ENCODE measurements at regions not wholly inside any gene's neighbourhood (a gene's known extent, or its start where the extent isn't known, plus 50 kb on each side); places are given as distances from the start of the nearest gene placed in this dataset.
"Not testable (repeated sequence)": the region's sequence is repeated elsewhere in the genome, so short reads cannot be mapped to it uniquely, and the experiment has no call there.

- DNase-seq = no peak
These were observed 50.0 kb upstream of the ABLIM1 start for GRCh38 chr10:114708084-114708483.

GRCh38 chr10:114708717-114709335 is 50.8 kb upstream of the ABLIM1 start:
- no peak for DNase-seq

- DNase-seq = no peak
These were observed 51.9 kb upstream of the ABLIM1 start for GRCh38 chr10:114709984-114710383.

- DNase-seq = no peak
These were observed 53.2 kb upstream of the ABLIM1 start for GRCh38 chr10:114711176-114711868.

GRCh38 chr10:114711869-114712250 is 53.8 kb upstream of the ABLIM1 start:
- DNase-seq = no peak

GRCh38 chr10:114713525-114714090 is 55.5 kb upstream of the ABLIM1 start:
- DNase-seq = no peak

GRCh38 chr10:114714281-114714741 is 56.2 kb upstream of the ABLIM1 start:
- peak; percentile 69 for DNase-seq

- no peak for DNase-seq
These were observed 57.1 kb upstream of the ABLIM1 start for GRCh38 chr10:114715171-114715670.

GRCh38 chr10:114716811-114717404 is 58.8 kb upstream of the ABLIM1 start:
- no peak for DNase-seq

GRCh38 chr10:114717881-114718280 is 59.8 kb upstream of the ABLIM1 start:
- DNase-seq = not testable (repeated sequence)

- DNase-seq = no peak
These were observed 60.3 kb upstream of the ABLIM1 start for GRCh38 chr10:114718374-114718773.

GRCh38 chr10:114719311-114719710 is 61.2 kb upstream of the ABLIM1 start:
- no peak for DNase-seq

- DNase-seq = not testable (repeated sequence)
These were observed 61.9 kb upstream of the ABLIM1 start for GRCh38 chr10:114720023-114720422.

GRCh38 chr10:114720685-114721278 is 62.7 kb upstream of the ABLIM1 start:
- no peak for DNase-seq

- not testable (repeated sequence) for DNase-seq
These were observed 64.1 kb upstream of the ABLIM1 start for GRCh38 chr10:114722136-114722535.

- no peak for DNase-seq
These were observed 65.3 kb upstream of the ABLIM1 start for GRCh38 chr10:114723361-114723760.

GRCh38 chr10:114723991-114724715 is 66.1 kb upstream of the ABLIM1 start:
- no peak for DNase-seq

GRCh38 chr10:114724716-114725106 is 66.6 kb upstream of the ABLIM1 start:
- DNase-seq = no peak

- DNase-seq = no peak
These were observed 68.8 kb upstream of the ABLIM1 start for GRCh38 chr10:114726820-114727271.

- DNase-seq = no peak
These were observed 70.2 kb upstream of the ABLIM1 start for GRCh38 chr10:114728325-114728724.

GRCh38 chr10:114729103-114729659 is 71.1 kb upstream of the ABLIM1 start:
- no peak for DNase-seq

- DNase-seq = no peak
These were observed 72.2 kb upstream of the ABLIM1 start for GRCh38 chr10:114730291-114730690.
